K562 (cell line): ENCODE measurements at regions not wholly inside any gene's neighbourhood (a gene's known extent, or its start where the extent isn't known, plus 50 kb on each side); places are given as distances from the start of the nearest gene placed in this dataset.

Experiments used
- ATAC-seq: fragments of 200-7000 bp; cut with Tn5 transposase; 3 replicates; pipeline ENCODE4 v1.9.1; 2020; ENCODE audit warnings: moderate library complexity
- BruUV-seq: library from RNA; stranded (reverse); fragments of 400-500 nt; replicated peaks from 2 replicates; lab custom pipeline; 2021; lab: Mats Ljungman, UMichigan
- CTCF ChIA-PET: fragments of 300-600 bp; formaldehyde crosslinking; extraction: SDS; loops from one replicate; lab custom pipeline; 2021; ENCODE audit warnings: low intra/inter-chr PET ratio; lab: Yijun Ruan, JAX
- POLR2A ChIA-PET: fragments of 300-600, 350-650 bp; sonication (Branson Sonifier 250); formaldehyde crosslinking; extraction: SDS; loops from one replicate; lab custom pipeline; 2021; ENCODE audit warnings: antibody characterized with exemption, inconsistent platforms; lab: Yijun Ruan, JAX
- DNase-seq, 4 experiments: peaks; one replicate each; pipeline versions ENCODE4 v3.0.0 to v3.0.0-alpha.2; 2011 to 2018; ENCODE audit warnings: low spot score in 3 of 4, mixed read lengths in 3 of 4; ENCODE audit errors: extremely low read depth in 1 of 4
- FAIRE-seq: peaks from 2 replicates; lab custom pipeline; 2011; peaks lifted over from hg19 to GRCh38; lab: Jason Lieb, UNC
- H2AFZ ChIP-seq: 2 replicates; pipeline ENCODE4 v1.6.0; 2011; ENCODE audit warnings: low read depth, low read length, control low read depth, inconsistent platforms
- H3K27ac ChIP-seq: fragments of 200-600 bp; 3 replicates; pipeline ENCODE4 v1.8.0; 2011; ENCODE audit warnings: low read depth, mild to moderate bottlenecking, control low read depth, inconsistent platforms, low read length, moderate library complexity, mixed read lengths; ENCODE audit errors: extremely low read depth
- H3K27me3 ChIP-seq, 2 experiments: fragments of 300-600 bp in 1 of 2; 2 replicates in 1 of 2; 3 replicates in 1 of 2; pipeline versions ENCODE4 v1.6.0 to v1.8.0; 2011; ENCODE audit warnings: inconsistent platforms in 2 of 2, low read length in 2 of 2, mild to moderate bottlenecking in 1 of 2, mixed read lengths in 1 of 2, moderate library complexity in 1 of 2; ENCODE audit not compliant: control insufficient read depth in 2 of 2, insufficient read depth in 2 of 2
- H3K36me3 ChIP-seq: fragments of 300-600 bp; 3 replicates; pipeline ENCODE4 v1.8.0; 2011; ENCODE audit warnings: mild to moderate bottlenecking, low read length, inconsistent platforms; ENCODE audit not compliant: control insufficient read depth, insufficient read depth
- H3K4me1 ChIP-seq, 2 experiments: fragments of 200-600 bp in 1 of 2; replicated peaks in 1 of 2; 2 replicates in 1 of 2; 3 replicates in 1 of 2; pipeline versions ENCODE4 v1.5.1 to v1.8.0; 2011; ENCODE audit warnings: inconsistent platforms in 2 of 2, low read length in 2 of 2, mild to moderate bottlenecking in 1 of 2, mixed read lengths in 1 of 2, moderate library complexity in 1 of 2; ENCODE audit not compliant: control insufficient read depth in 2 of 2, insufficient read depth in 2 of 2
- H3K4me2 ChIP-seq: 2 replicates; pipeline ENCODE4 v1.6.1; 2011; ENCODE audit warnings: low read length, control low read depth, inconsistent platforms, mixed read lengths; ENCODE audit not compliant: insufficient read depth
- H3K4me3 ChIP-seq: fragments of 200-600 bp; sonication (generic), shearing (Covaris generic); 2 replicates; pipeline ENCODE4 v1.5.1; 2016; ENCODE audit warnings: control low read depth, inconsistent platforms
- H3K79me2 ChIP-seq: fragments of 200-600 bp; 3 replicates; pipeline ENCODE4 v1.8.0; 2011; ENCODE audit warnings: low read length, inconsistent platforms; ENCODE audit not compliant: control insufficient read depth, insufficient read depth
- H3K9ac ChIP-seq, 2 experiments: 2 replicates each; pipeline versions ENCODE4 v1.6.0 to v1.6.1; 2011; ENCODE audit warnings: low read depth in 2 of 2, low read length in 2 of 2, control low read depth in 1 of 2, inconsistent platforms in 1 of 2, mild to moderate bottlenecking in 1 of 2, mixed read lengths in 1 of 2; ENCODE audit not compliant: insufficient read depth in 1 of 2
- H3K9me1 ChIP-seq: one replicate; pipeline ENCODE4 v1.6.0; 2011; ENCODE audit warnings: inconsistent platforms, mild to moderate bottlenecking, low read length, moderate library complexity; ENCODE audit not compliant: control insufficient read depth, insufficient read depth
- H3K9me3 ChIP-seq: replicated peaks from 2 replicates; pipeline ENCODE4 v1.5.1; 2011; ENCODE audit warnings: low read depth, low read length, inconsistent platforms; ENCODE audit not compliant: control insufficient read depth, insufficient read depth
- H4K20me1 ChIP-seq: replicated peaks from 2 replicates; pipeline ENCODE4 v1.6.1; 2011; ENCODE audit warnings: low read length, inconsistent platforms, mixed read lengths; ENCODE audit not compliant: control insufficient read depth, insufficient read depth
- NUFIP1 ChIP-seq: fragments of 450-650 bp; IDR thresholded peaks from 2 replicates; pipeline ENCODE4 v1.6.1; 2018; ENCODE audit not compliant: partially characterized antibody
- RBM14 ChIP-seq: fragments of 200-400 bp; formaldehyde crosslinking; IDR thresholded peaks from 2 replicates; pipeline ENCODE4 v1.6.1; 2018; ENCODE audit warnings: low read depth, mild to moderate bottlenecking, low read length, moderate library complexity, borderline replicate concordance; ENCODE audit not compliant: insufficient read depth
- SUPT5H ChIP-seq: fragments of 450-650 bp; IDR thresholded peaks from 2 replicates; pipeline ENCODE4 v1.6.1; 2016
- TEAD4 ChIP-seq, 2 experiments: sonication (generic) in 1 of 2; formaldehyde crosslinking in 1 of 2; IDR thresholded peaks; 2 replicates each; pipeline versions ENCODE4 v1.6.1 to v1.8.0; 2012 to 2022; ENCODE audit warnings: borderline replicate concordance in 1 of 2, inconsistent platforms in 1 of 2, low read length in 1 of 2, mild to moderate bottlenecking in 1 of 2, missing genetic modification reagents in 1 of 2
- WGBS: fragments of 100-300 bp; shearing (Covaris generic); methylation state at CpG from one replicate; pipeline ENCODE4 v1.1.6; 2016; ENCODE audit warnings: low coverage, mixed read lengths; ENCODE audit not compliant: insufficient coverage; ENCODE audit errors: missing lambda C conversion rate; 5-methylcytosine and 5-hydroxymethylcytosine counted together
- in situ Hi-C: fragments of 300-500 bp; cut with MboI; formaldehyde crosslinking; loops from 4 replicates; pipeline ENCODE4 v1.15.0; 2018; ENCODE audit warnings: inconsistent platforms, mixed read lengths
- intact Hi-C: fragments of 100-400 bp; cut with micrococcal nuclease; formaldehyde crosslinking; loops from 2 replicates; pipeline ENCODE4 v1.14.2; 2022
- TF ChIP-seq, protein P1 (sequence below): fragments of 200-800 bp; sonication (Bioruptor generic); IDR thresholded peaks from 2 replicates; pipeline ENCODE4 v1.6.1; 2017; ENCODE audit warnings: missing genetic modification characterization, missing compliant biosample characterization
- TF ChIP-seq, protein P2 (sequence below): fragments of 250-450 bp; sonication (Bioruptor Pico); IDR thresholded peaks from 2 replicates; pipeline ENCODE4 v1.5.0; 2021

DNA sequence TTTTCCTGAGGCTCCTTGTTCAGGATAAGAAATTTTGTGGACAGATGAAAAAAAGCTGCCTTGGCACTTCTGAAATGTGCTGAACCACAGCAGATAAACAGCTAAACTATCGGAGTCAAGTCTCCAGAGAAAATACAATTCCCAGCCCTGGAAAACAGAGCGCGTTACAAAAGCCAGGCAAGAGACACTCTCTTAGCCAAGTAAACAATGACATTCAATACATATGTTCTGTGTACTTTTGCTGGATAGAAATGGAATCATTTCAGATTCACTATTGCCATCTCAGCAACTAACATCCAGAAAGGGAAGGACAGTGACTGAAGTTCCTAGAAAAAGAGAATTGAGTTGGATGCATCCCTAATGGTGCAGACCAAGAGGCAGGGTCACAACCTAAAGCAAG lies 196.8 kb upstream of the NRSN1 start:
- Histone ChIP-seq H3K4me1 (no peaks in the 10 kb centered on the region), H3K36me3 (no peaks in the 10 kb centered on the region), H3K9ac (no peak overlapping the region), H3K9me3 (no peaks in the 10 kb centered on the region), H3K27ac (no peak overlapping the region), H3K4me3 (no peak overlapping the region), H3K27me3 (no peaks in the 10 kb centered on the region), H4K20me1 (no peaks in the 10 kb centered on the region), H3K9me1 (no peaks in the 10 kb centered on the region), H2AFZ (no peak overlapping the region), H3K4me2 (no peak overlapping the region), H3K79me2 (no peaks in the 10 kb centered on the region)
- ChIA-PET POLR2A (no interaction called here), CTCF (no interaction called here)
- intact Hi-C loops, result no loop called here
- BruUV-seq, result no TSS peak
- in situ Hi-C loops, result no loop called here
- no peak for ATAC-seq
- no peak for FAIRE-seq
- TF ChIP-seq, protein P1, sequence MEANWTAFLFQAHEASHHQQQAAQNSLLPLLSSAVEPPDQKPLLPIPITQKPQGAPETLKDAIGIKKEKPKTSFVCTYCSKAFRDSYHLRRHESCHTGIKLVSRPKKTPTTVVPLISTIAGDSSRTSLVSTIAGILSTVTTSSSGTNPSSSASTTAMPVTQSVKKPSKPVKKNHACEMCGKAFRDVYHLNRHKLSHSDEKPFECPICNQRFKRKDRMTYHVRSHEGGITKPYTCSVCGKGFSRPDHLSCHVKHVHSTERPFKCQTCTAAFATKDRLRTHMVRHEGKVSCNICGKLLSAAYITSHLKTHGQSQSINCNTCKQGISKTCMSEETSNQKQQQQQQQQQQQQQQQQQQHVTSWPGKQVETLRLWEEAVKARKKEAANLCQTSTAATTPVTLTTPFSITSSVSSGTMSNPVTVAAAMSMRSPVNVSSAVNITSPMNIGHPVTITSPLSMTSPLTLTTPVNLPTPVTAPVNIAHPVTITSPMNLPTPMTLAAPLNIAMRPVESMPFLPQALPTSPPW, result no peak
- TF ChIP-seq NUFIP1 (no peak), TEAD4 (IDR thresholded peaks at IDR 0.05; ENCODE audit: low read length) (no peak), TEAD4 (CRISPR knock-in tag; IDR thresholded peaks at IDR 0.05; ENCODE audit: borderline replicate concordance) (no peak), RBM14 (no peak), SUPT5H (no peak)
- TF ChIP-seq, protein P2, sequence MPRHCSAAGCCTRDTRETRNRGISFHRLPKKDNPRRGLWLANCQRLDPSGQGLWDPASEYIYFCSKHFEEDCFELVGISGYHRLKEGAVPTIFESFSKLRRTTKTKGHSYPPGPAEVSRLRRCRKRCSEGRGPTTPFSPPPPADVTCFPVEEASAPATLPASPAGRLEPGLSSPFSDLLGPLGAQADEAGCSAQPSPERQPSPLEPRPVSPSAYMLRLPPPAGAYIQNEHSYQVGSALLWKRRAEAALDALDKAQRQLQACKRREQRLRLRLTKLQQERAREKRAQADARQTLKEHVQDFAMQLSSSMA (CRISPR knock-in tag), result no peak
- DNase-seq, result no peak
- WGBS, result 0% methylated on average over 3 of the region's 3 CpGs
